ENCODE measurements at regions not wholly inside any gene's neighbourhood (a gene's known extent, or its start where the extent isn't known, plus 50 kb on each side); places are given as distances from the start of the nearest gene placed in this dataset.

- Histone ChIP-seq H3K4me3 (ENCODE audit: low read length) (no peak overlapping the region), H3K27ac (ENCODE audit: low read depth, low read length) (no peak overlapping the region), H3K4me1 (ENCODE audit: control insufficient read depth, insufficient read depth, low read length) (peaks cover 10% of the 10 kb centered on the region), H3K9me3 (ENCODE audit: control insufficient read depth, low read length) (peaks cover 14% of the 10 kb centered on the region), H3K36me3 (ENCODE audit: control insufficient read depth, insufficient read depth, low read length) (no peaks in the 10 kb centered on the region), H3K9ac (ENCODE audit: extremely low read depth, low read length, poor library complexity, severe bottlenecking) (no peak overlapping the region), H3K27me3 (ENCODE audit: control insufficient read depth, insufficient read depth, low read length, poor library complexity, severe bottlenecking) (no peaks in the 10 kb centered on the region)
- 88 to 93% methylated on average over 5 to 6 of the region's 6 CpGs for WGBS, 2 experiments (ENCODE audit: insufficient coverage in 1 of 2, insufficient read length in 1 of 2)
- Mint-ChIP-seq H3K36me3 (ENCODE audit: low read depth) (peaks cover 2% of the 10 kb centered on the region), H3K4me3 (no peak overlapping the region), H3K4me1 (peaks cover 13% of the 10 kb centered on the region), H3K9me3 (peaks cover 10% of the 10 kb centered on the region), H3K27me3 (ENCODE audit: insufficient read depth) (peaks cover 8% of the 10 kb centered on the region), H3K27ac (no peak overlapping the region)
- DNase-seq = no peak
- no peak for TF ChIP-seq CTCF (conservative IDR thresholded peaks at IDR 0.05)
These were observed 271.6 kb upstream of the MGAT5 start for GRCh38 chr2:133982256-133982655.

GRCh38 chr2:133985563-133985962, 268.3 kb upstream of the MGAT5 start:
- Mint-ChIP-seq H3K4me1 (peaks cover 30% of the 10 kb centered on the region), H3K9me3 (peaks cover 10% of the 10 kb centered on the region), H3K27me3 (ENCODE audit: insufficient read depth) (peaks cover 3% of the 10 kb centered on the region), H3K36me3 (ENCODE audit: low read depth) (peaks cover 2% of the 10 kb centered on the region), H3K4me3 (no peak overlapping the region), H3K27ac (no peak overlapping the region)
- Histone ChIP-seq H3K4me1 (ENCODE audit: control insufficient read depth, insufficient read depth, low read length) (peaks cover 20% of the 10 kb centered on the region), H3K27me3 (ENCODE audit: control insufficient read depth, insufficient read depth, low read length, poor library complexity, severe bottlenecking) (no peaks in the 10 kb centered on the region), H3K9ac (ENCODE audit: extremely low read depth, low read length, poor library complexity, severe bottlenecking) (no peak overlapping the region), H3K27ac (ENCODE audit: low read depth, low read length) (no peak overlapping the region), H3K36me3 (ENCODE audit: control insufficient read depth, insufficient read depth, low read length) (no peaks in the 10 kb centered on the region), H3K9me3 (ENCODE audit: control insufficient read depth, low read length) (peaks cover 14% of the 10 kb centered on the region), H3K4me3 (ENCODE audit: low read length) (peak overlapping the region; percentile 14)
- WGBS, 2 experiments (ENCODE audit: insufficient coverage in 1 of 2, insufficient read length in 1 of 2) = 93 to 98% methylated on average over 6 of the region's 6 CpGs
- TF ChIP-seq CTCF (conservative IDR thresholded peaks at IDR 0.05) = no peak
- DNase-seq = no peak

- Mint-ChIP-seq H3K27me3 (ENCODE audit: insufficient read depth) (peaks cover 3% of the 10 kb centered on the region), H3K4me3 (no peak overlapping the region), H3K27ac (peak overlapping the region; percentile 28), H3K36me3 (ENCODE audit: low read depth) (peaks cover 2% of the 10 kb centered on the region), H3K4me1 (peaks cover 34% of the 10 kb centered on the region), H3K9me3 (peaks cover 10% of the 10 kb centered on the region)
- Histone ChIP-seq H3K4me3 (ENCODE audit: low read length) (peak overlapping the region; percentile 14), H3K9me3 (ENCODE audit: control insufficient read depth, low read length) (peaks cover 14% of the 10 kb centered on the region), H3K27ac (ENCODE audit: low read depth, low read length) (no peak overlapping the region), H3K36me3 (ENCODE audit: control insufficient read depth, insufficient read depth, low read length) (no peaks in the 10 kb centered on the region), H3K27me3 (ENCODE audit: control insufficient read depth, insufficient read depth, low read length, poor library complexity, severe bottlenecking) (no peaks in the 10 kb centered on the region), H3K9ac (ENCODE audit: extremely low read depth, low read length, poor library complexity, severe bottlenecking) (no peak overlapping the region), H3K4me1 (ENCODE audit: control insufficient read depth, insufficient read depth, low read length) (peaks cover 20% of the 10 kb centered on the region)
- 74 to 88% methylated on average over 2 to 3 of the region's 3 CpGs for WGBS, 2 experiments (ENCODE audit: insufficient coverage in 1 of 2, insufficient read length in 1 of 2)
- no peak for DNase-seq
- no peak for TF ChIP-seq CTCF (conservative IDR thresholded peaks at IDR 0.05)
These were observed 267.6 kb upstream of the MGAT5 start for GRCh38 chr2:133986081-133986837.
